ENCODE measurements at regions not wholly inside any gene's neighbourhood (a gene's known extent, or its start where the extent isn't known, plus 50 kb on each side); places are given as distances from the start of the nearest gene placed in this dataset.

DNA sequence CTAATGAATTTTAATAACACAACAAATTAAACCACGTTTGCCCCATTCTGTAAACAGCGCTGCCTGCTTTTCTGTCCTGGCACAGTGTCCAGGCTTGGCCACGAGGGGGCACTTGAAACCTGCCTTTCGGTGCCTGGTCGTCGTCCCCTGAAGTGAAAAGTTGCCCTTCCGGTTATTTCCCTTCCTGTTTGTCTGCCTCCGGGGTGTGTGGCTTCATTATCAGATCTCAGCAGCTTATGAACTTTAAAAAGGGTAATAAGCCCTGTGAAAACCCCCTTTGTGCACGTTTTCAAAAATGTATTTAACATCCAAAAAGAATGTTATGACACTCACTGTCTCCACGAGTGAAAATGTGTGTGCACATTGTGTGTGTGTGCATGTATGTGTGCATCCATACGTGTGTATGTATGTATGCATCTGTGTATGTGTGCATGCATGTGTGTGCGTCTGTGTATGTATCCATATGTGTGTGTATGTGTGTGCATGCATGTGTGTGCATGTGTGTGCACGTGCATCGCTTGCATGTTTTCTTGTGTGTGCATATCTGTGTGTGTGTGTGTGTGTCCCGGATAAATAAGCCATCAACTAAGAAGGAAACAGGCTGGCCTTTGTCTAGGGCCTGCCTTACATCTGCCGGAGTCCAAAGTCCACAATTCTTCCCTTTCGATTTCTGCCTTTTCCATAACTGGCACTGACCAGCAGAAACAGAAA lies 358.4 kb downstream of the THBS2 start:
- H3K4me3 ChIP-seq (ENCODE audit: low read depth, low read length) = no peak overlapping the region
- DNase-seq (ENCODE audit: low read depth) = peak; percentile 19
- TF ChIP-seq, protein P1, sequence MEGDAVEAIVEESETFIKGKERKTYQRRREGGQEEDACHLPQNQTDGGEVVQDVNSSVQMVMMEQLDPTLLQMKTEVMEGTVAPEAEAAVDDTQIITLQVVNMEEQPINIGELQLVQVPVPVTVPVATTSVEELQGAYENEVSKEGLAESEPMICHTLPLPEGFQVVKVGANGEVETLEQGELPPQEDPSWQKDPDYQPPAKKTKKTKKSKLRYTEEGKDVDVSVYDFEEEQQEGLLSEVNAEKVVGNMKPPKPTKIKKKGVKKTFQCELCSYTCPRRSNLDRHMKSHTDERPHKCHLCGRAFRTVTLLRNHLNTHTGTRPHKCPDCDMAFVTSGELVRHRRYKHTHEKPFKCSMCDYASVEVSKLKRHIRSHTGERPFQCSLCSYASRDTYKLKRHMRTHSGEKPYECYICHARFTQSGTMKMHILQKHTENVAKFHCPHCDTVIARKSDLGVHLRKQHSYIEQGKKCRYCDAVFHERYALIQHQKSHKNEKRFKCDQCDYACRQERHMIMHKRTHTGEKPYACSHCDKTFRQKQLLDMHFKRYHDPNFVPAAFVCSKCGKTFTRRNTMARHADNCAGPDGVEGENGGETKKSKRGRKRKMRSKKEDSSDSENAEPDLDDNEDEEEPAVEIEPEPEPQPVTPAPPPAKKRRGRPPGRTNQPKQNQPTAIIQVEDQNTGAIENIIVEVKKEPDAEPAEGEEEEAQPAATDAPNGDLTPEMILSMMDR (IDR thresholded peaks at IDR 0.05; ENCODE audit: low read depth, low read length, missing control alignments) = peak; percentile 87

DNA sequence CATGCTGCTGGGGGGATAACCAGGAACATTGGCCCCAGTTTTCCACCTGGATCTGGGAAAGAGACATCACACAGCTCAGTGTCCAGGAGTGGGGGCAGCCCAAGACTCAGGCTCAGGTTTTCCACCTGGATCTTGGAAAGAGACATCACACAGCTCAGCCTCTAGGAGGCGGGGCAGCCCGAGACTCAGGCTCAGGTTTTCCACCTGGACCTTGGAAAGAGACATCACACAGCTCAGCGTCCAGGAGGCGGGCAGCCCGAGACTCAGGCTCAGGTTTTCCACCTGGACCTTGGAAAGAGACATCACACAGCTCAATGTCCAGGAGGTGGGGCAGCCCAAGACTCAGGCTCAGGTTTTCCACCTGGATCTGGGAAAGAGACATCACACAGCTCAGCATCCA lies 361.6 kb downstream of the THBS2 start:
- TF ChIP-seq, protein P1 (IDR thresholded peaks at IDR 0.05; ENCODE audit: low read depth, low read length, missing control alignments) = no peak
- no peak overlapping the region for H3K4me3 ChIP-seq (ENCODE audit: low read depth, low read length)
- no peak for DNase-seq (ENCODE audit: low read depth)

DNA sequence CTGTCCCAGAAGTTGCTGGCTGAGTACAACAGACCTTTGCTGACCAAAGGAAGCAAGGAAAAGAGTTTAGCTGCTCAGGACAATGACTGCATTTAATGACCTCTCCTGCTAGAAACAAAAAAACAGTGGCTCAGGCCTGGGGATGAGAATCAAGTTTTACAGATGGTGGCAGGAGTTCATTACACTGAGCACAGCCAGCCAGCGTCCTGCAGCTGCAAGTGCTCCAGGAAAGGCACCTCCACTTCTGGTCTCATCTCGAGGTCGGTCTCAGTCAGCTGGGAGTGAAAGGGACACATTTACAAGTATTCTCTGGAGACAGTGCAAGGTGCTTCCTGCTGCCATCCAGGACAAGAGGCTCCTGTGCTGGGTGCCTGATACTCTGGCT lies 362.7 kb downstream of the THBS2 start:
- H3K4me3 ChIP-seq (ENCODE audit: low read depth, low read length) = no peak overlapping the region
- TF ChIP-seq, protein P1 (IDR thresholded peaks at IDR 0.05; ENCODE audit: low read depth, low read length, missing control alignments) = no peak
- no peak for DNase-seq (ENCODE audit: low read depth)

DNA sequence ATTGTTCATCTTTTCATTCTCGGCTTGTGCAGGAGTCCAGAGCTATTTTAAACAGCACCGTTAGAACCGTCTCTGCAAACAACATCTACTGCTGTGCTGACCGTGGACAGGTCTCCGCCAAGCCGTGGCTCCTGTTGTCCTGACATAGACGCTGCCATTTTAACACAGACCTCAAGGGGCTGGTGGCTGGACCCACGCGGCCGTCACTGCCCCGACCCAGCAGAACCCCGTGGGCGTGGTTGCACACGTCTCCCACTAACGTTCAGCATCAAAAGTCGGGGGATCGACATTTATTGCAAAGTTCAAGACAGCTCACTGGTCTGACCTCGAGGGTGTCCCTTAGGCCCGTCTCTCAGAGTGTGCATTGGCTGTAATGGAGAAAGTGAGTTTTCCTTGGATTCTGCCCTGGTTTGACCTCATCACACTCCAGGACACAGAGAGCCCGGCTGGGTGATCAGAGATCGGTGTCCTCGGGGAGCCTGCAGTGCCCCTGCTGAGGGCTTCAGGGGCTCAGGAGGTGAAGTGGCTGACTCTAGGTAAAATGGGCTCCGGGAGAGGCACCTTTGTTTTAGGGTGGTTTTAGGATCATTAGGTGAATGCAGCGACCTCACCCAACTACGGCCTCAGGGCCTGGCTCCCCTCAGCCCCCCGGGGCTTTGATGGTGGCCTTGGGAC lies 363.2 kb downstream of the THBS2 start:
- no peak overlapping the region for H3K4me3 ChIP-seq (ENCODE audit: low read depth, low read length)
- DNase-seq (ENCODE audit: low read depth) = no peak
- TF ChIP-seq, protein P1 (IDR thresholded peaks at IDR 0.05; ENCODE audit: low read depth, low read length, missing control alignments) = no peak

DNA sequence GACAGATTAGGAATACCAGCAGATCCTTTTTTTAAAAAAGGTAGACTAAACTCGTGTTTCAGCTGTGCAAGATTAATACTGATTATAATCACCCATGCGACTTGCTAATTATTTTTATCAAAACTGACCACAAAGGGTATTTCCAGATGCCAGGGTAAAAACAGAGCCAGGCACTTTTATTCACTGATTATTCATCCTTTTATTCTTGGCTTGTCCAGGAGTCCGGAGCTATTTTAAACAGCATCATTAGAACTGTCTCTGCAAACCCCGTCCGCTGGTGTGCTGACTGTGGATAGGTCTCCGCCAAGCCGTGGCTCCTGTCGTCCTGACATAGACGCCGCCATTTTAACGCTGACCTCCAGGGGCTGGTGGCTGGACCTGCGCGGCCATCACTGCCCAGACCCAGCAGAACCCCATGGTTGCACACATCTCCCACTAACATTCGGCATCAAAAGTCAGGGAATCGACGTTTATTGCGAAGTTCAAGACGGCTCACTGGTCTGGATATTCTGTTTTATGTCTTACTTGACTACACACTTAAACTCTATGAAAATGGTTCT lies 364.8 kb downstream of the THBS2 start:
- DNase-seq (ENCODE audit: low read depth) = no peak
- TF ChIP-seq, protein P1 (IDR thresholded peaks at IDR 0.05; ENCODE audit: low read depth, low read length, missing control alignments) = no peak
- no peak overlapping the region for H3K4me3 ChIP-seq (ENCODE audit: low read depth, low read length)

DNA sequence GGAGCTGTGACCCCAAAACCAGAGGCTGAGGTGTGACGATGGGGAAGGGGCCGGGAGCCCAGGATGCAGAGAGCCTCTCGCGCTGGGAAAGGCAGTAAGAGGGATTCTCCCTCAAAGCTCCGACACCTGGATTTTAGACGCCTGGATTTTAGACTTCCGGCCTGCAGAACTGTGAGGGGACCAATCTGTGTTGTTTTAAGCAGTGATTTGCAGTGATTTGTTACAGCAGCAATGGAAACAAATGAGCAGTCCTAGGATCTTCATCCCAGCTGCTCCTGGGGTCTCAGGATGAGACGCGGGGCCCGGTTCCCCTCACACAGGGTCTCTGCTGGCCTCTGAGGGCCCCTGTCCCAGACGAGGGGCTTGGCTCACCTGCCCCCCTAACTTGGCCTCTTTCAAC lies 365.5 kb downstream of the THBS2 start:
- no peak overlapping the region for H3K4me3 ChIP-seq (ENCODE audit: low read depth, low read length)
- no peak for DNase-seq (ENCODE audit: low read depth)
- TF ChIP-seq, protein P1 (IDR thresholded peaks at IDR 0.05; ENCODE audit: low read depth, low read length, missing control alignments) = no peak
